HepG2 (cell line): ENCODE measurements at regions not wholly inside any gene's neighbourhood (a gene's known extent, or its start where the extent isn't known, plus 50 kb on each side); places are given as distances from the start of the nearest gene placed in this dataset.

Source experiments
- EP300 ChIP-seq, 3 experiments: sonication (generic) in 1 of 3; formaldehyde crosslinking in 1 of 3; IDR thresholded peaks; 2 replicates each; pipeline versions ENCODE4 v1.5.1 to v1.6.1; 2011 to 2020; ENCODE audit warnings: low read depth in 2 of 3, low read length in 2 of 3, borderline replicate concordance in 1 of 3, improper control_type of control experiment in 1 of 3, mild to moderate bottlenecking in 1 of 3, missing genetic modification reagents in 1 of 3, moderate library complexity in 1 of 3
- MYC ChIP-seq: sonication (generic); formaldehyde crosslinking; IDR thresholded peaks from 2 replicates; pipeline ENCODE4 v1.9.0; 2021; ENCODE audit warnings: missing genetic modification reagents, borderline replicate concordance
- POLR2A ChIP-seq, 2 experiments: IDR thresholded peaks; 2 replicates each; pipeline ENCODE4 v1.6.1; 2011; ENCODE audit warnings: low read depth in 2 of 2, low read length in 2 of 2, mild to moderate bottlenecking in 1 of 2, moderate library complexity in 1 of 2; ENCODE audit not compliant: insufficient read depth in 1 of 2
- POLR2AphosphoS5 ChIP-seq: IDR thresholded peaks from 2 replicates; pipeline ENCODE4 v1.6.1; 2012; ENCODE audit warnings: low read depth, low read length
- RAD21 ChIP-seq: fragments of 450-650 bp; formaldehyde crosslinking; IDR thresholded peaks from 2 replicates; pipeline ENCODE4 v1.5.0; 2020; ENCODE audit warnings: mild to moderate bottlenecking
- RFXAP ChIP-seq: sonication (generic); formaldehyde crosslinking; IDR thresholded peaks from 2 replicates; pipeline ENCODE4 v1.4.0; 2020; ENCODE audit warnings: missing genetic modification reagents, borderline replicate concordance
- ZNF264 ChIP-seq: sonication (generic); formaldehyde crosslinking; IDR thresholded peaks from 2 replicates; pipeline ENCODE4 v1.4.0; 2020; ENCODE audit warnings: missing genetic modification reagents
- ZNF530 ChIP-seq: sonication (generic); formaldehyde crosslinking; IDR thresholded peaks from 2 replicates; pipeline ENCODE4 v1.5.0; 2020; ENCODE audit warnings: low read depth, mild to moderate bottlenecking, missing genetic modification reagents

DNA sequence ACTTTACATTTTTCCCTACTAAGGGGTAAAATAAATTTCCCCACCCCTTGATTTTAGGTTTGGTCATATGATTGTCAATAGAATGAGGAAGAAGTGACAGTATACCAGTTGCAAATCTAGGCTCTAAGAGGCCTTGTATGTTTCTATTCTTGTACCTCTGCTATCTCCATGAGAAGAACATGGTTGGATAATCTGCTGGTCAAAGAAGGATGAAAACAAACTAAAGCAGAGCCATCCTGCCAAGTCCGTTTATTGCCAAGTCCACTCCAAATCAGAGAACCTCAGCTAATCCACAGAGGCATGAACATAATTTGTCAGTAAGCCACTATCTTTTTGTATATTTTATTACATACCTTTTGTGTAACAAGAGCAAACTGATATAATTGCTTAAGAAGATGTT lies 98.0 kb downstream of the CRPPA start:
- TF ChIP-seq RAD21, result no peak
- no peak for TF ChIP-seq POLR2AphosphoS5
- TF ChIP-seq POLR2A (IDR thresholded peaks at IDR 0.05; ENCODE audit: insufficient read depth in 1 of 2, low read depth in 2 of 2, low read length in 2 of 2), result no peak
- TF ChIP-seq ZNF264 (CRISPR knock-in tag), result no peak
- TF ChIP-seq ZNF530 (CRISPR knock-in tag), result no peak
- no peak for TF ChIP-seq MYC (CRISPR knock-in tag)
- no peak for TF ChIP-seq EP300 (IDR thresholded peaks at IDR 0.05; ENCODE audit: low read depth in 2 of 2, low read length in 2 of 2)
- no peak for TF ChIP-seq EP300 (CRISPR knock-in tag; IDR thresholded peaks at IDR 0.05; ENCODE audit: borderline replicate concordance)
- TF ChIP-seq RFXAP (CRISPR knock-in tag), result no peak
